Retina (tissue), 1 donor: ENCODE measurements at regions not wholly inside any gene's neighbourhood (a gene's known extent, or its start where the extent isn't known, plus 50 kb on each side); places are given as distances from the start of the nearest gene placed in this dataset.

Source experiments
- DNase-seq: peaks from one replicate; pipeline ENCODE4 v3.0.0-alpha.2; 2016

GRCh38 chr5:98585661-98586310 lies 187.7 kb upstream of the RGMB start:
- DNase-seq = no peak

GRCh38 chr5:98586581-98586980 lies 186.9 kb upstream of the RGMB start:
- DNase-seq = no peak

- DNase-seq = no peak
Observed at GRCh38 chr5:98587166-98587565, 186.3 kb upstream of the RGMB start.

GRCh38 chr5:98588215-98588614 lies 185.2 kb upstream of the RGMB start:
- DNase-seq = no peak

GRCh38 chr5:98593418-98593817 lies 180.0 kb upstream of the RGMB start:
- no peak for DNase-seq

- DNase-seq = no peak
Observed at GRCh38 chr5:98594098-98594497, 179.4 kb upstream of the RGMB start.

- no peak for DNase-seq
Observed at GRCh38 chr5:98599016-98599415, 174.4 kb upstream of the RGMB start.

- DNase-seq = no peak
Observed at GRCh38 chr5:98602534-98603112, 170.8 kb upstream of the RGMB start.

GRCh38 chr5:98603456-98603855 lies 170.0 kb upstream of the RGMB start:
- no peak for DNase-seq

GRCh38 chr5:98604301-98604700 lies 169.2 kb upstream of the RGMB start:
- DNase-seq = no peak

GRCh38 chr5:98604721-98605425 lies 168.6 kb upstream of the RGMB start:
- DNase-seq = peak; percentile 6

GRCh38 chr5:98605426-98605825 lies 168.0 kb upstream of the RGMB start:
- DNase-seq = no peak

- no peak for DNase-seq
Observed at GRCh38 chr5:98606961-98607360, 166.5 kb upstream of the RGMB start.

GRCh38 chr5:98608052-98608451 lies 165.4 kb upstream of the RGMB start:
- DNase-seq = no peak

- DNase-seq = no peak
Observed at GRCh38 chr5:98614341-98614740, 159.1 kb upstream of the RGMB start.

- no peak for DNase-seq
Observed at GRCh38 chr5:98621821-98622220, 151.6 kb upstream of the RGMB start.

- DNase-seq = no peak
Observed at GRCh38 chr5:98624145-98624880, 149.2 kb upstream of the RGMB start.

- no peak for DNase-seq
Observed at GRCh38 chr5:98627121-98627520, 146.3 kb upstream of the RGMB start.

GRCh38 chr5:98630621-98631020 lies 142.8 kb upstream of the RGMB start:
- DNase-seq = no peak

GRCh38 chr5:98631311-98632054 lies 142.0 kb upstream of the RGMB start:
- no peak for DNase-seq

GRCh38 chr5:98635656-98636055 lies 137.8 kb upstream of the RGMB start:
- DNase-seq = no peak

- DNase-seq = peak; percentile 26
Observed at GRCh38 chr5:98637116-98637515, 136.3 kb upstream of the RGMB start.

GRCh38 chr5:98637557-98637956 lies 135.9 kb upstream of the RGMB start:
- peak; percentile 32 for DNase-seq
